MM.1S (cell line): ENCODE measurements at regions not wholly inside any gene's neighbourhood (a gene's known extent, or its start where the extent isn't known, plus 50 kb on each side); places are given as distances from the start of the nearest gene placed in this dataset.

Experiments
- CTCF ChIP-seq: fragments of 300-600 bp; sonication (generic); IDR thresholded peaks from 2 replicates; pipeline ENCODE4 v1.5.1; 2016; ENCODE audit warnings: antibody characterized with exemption, low read length, mixed read lengths
- EZH2 ChIP-seq: fragments of 300-600 bp; sonication (generic); optimal IDR thresholded peaks from 2 replicates; pipeline ENCODE3; 2017; ENCODE audit warnings: low read depth, mild to moderate bottlenecking, antibody characterized with exemption, low read length, mixed read lengths

GRCh38 chr17:71304498-71305158 lies 816.2 kb upstream of the SOX9 start:
- TF ChIP-seq CTCF (no peak), EZH2 (no peak)
